OCI-LY7 (cell line): ENCODE measurements at regions not wholly inside any gene's neighbourhood (a gene's known extent, or its start where the extent isn't known, plus 50 kb on each side); places are given as distances from the start of the nearest gene placed in this dataset.
"Not testable (repeated sequence)": the region's sequence is repeated elsewhere in the genome, so short reads cannot be mapped to it uniquely, and the experiment has no call there.

Source experiments
- BruUV-seq: library from RNA; stranded (reverse); fragments of 400-500 nt; replicated peaks from 2 replicates; lab custom pipeline; 2021; lab: Mats Ljungman, UMichigan
- CTCF ChIA-PET: fragments of 300-600 bp; sonication (Branson Sonifier 250); formaldehyde crosslinking; loops from one replicate; lab custom pipeline; 2022; ENCODE audit warnings: antibody characterized with exemption; ENCODE audit not compliant: unreplicated experiment; lab: Charles Lee
- POLR2A ChIA-PET: fragments of 300-600 bp; sonication (Branson Sonifier 250); formaldehyde crosslinking; loops from one replicate; lab custom pipeline; 2022; ENCODE audit warnings: antibody characterized with exemption; lab: Charles Lee
- DNase-seq: peaks from one replicate; pipeline ENCODE4 v3.0.0-alpha.2; 2015; ENCODE audit warnings: low spot score
- H2AFZ ChIP-seq: fragments of 200-600 bp; sonication (generic), shearing (Covaris generic); 2 replicates; pipeline ENCODE4 v1.6.1; 2014; ENCODE audit warnings: mild to moderate bottlenecking, antibody characterized with exemption, low read length, moderate library complexity
- H3K27ac ChIP-seq: fragments of 200-600 bp; sonication (generic); 2 replicates; pipeline ENCODE4 v1.5.1; 2014; ENCODE audit warnings: mixed run types, low read depth, mild to moderate bottlenecking, moderate library complexity, low read length, inconsistent platforms; ENCODE audit not compliant: poor library complexity, severe bottlenecking
- H3K36me3 ChIP-seq: fragments of 200-600 bp; sonication (generic); 2 replicates; pipeline ENCODE4 v1.6.1; 2014; ENCODE audit warnings: mild to moderate bottlenecking, antibody characterized with exemption, low read length, moderate library complexity, mixed read lengths; ENCODE audit not compliant: insufficient read depth
- H3K4me1 ChIP-seq: fragments of 200-600 bp; sonication (generic); 2 replicates; pipeline ENCODE4 v1.5.1; 2014; ENCODE audit warnings: mild to moderate bottlenecking, low read length; ENCODE audit not compliant: insufficient read depth, poor library complexity, severe bottlenecking
- H3K4me2 ChIP-seq: fragments of 200-600 bp; sonication (generic); 2 replicates; pipeline ENCODE4 v1.6.1; 2014; ENCODE audit warnings: mild to moderate bottlenecking, low read length
- H3K4me3 ChIP-seq: fragments of 200-600 bp; sonication (generic); 2 replicates; pipeline ENCODE4 v1.5.1; 2014; ENCODE audit warnings: mild to moderate bottlenecking, low read depth, low read length; ENCODE audit not compliant: poor library complexity, severe bottlenecking
- H3K79me2 ChIP-seq: fragments of 200-600 bp; sonication (generic); 2 replicates; pipeline ENCODE4 v1.6.1; 2016; ENCODE audit warnings: low read depth, mild to moderate bottlenecking, low read length, moderate library complexity, mixed read lengths; ENCODE audit not compliant: insufficient read depth
- H3K9me2 ChIP-seq: fragments of 200-600 bp; sonication (generic); 2 replicates; pipeline ENCODE4 v1.6.1; 2016; ENCODE audit warnings: mild to moderate bottlenecking, low read length, mixed read lengths; ENCODE audit not compliant: insufficient read depth
- H3K9me3 ChIP-seq: fragments of 200-600 bp; sonication (generic); 2 replicates; pipeline ENCODE4 v1.6.1; 2014; ENCODE audit warnings: mild to moderate bottlenecking, mixed run types, low read length, mixed read lengths
- H4K20me1 ChIP-seq: fragments of 200-600 bp; sonication (generic); 2 replicates; pipeline ENCODE4 v1.6.1; 2014; ENCODE audit warnings: mild to moderate bottlenecking, antibody characterized with exemption, low read length, moderate library complexity, mixed read lengths; ENCODE audit not compliant: insufficient read depth
- EZH2phosphoT487 ChIP-seq: fragments of 200-600 bp; sonication (generic); IDR thresholded peaks from 2 replicates; pipeline ENCODE4 v1.6.1; 2018; ENCODE audit warnings: low read depth, borderline replicate concordance, mild to moderate bottlenecking, mixed run types, antibody characterized with exemption, low read length, moderate library complexity, mixed read lengths
- intact Hi-C: fragments of 100-400 bp; cut with micrococcal nuclease; formaldehyde crosslinking; loops from one replicate; pipeline ENCODE4 v1.10.0; 2022; ENCODE audit not compliant: unreplicated experiment
- TF ChIP-seq, protein P1 (sequence below): fragments of 200-600 bp; sonication (generic); conservative IDR thresholded peaks from 2 replicates; pipeline ENCODE4 v1.5.1; 2014; ENCODE audit warnings: mild to moderate bottlenecking, antibody characterized with exemption, low read length, moderate library complexity, mixed read lengths

DNA sequence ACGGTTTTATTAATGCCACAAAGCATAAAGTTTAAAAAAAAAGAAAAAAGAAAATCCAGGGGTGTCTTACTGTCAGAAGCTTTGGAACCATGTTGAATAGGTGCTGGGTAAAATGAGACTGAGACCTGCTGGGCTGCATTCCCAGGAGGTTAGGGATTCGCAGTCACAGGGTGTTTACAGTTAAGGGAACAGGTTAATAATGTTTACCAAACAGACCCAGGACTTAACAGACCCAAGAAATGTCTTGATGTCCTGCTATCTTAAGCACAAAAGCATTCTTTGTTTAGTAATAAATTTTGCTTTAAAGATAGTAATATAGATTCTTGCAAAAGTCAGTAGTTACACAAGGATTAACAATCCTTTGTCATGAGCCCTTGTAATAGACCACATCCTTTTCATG lies 54.7 kb downstream of the OLFML3 start:
- POLR2A ChIA-PET, result no interaction called here
- intact Hi-C loops, result no loop called here
- Histone ChIP-seq H3K9me3 (no peaks in the 10 kb centered on the region), H3K36me3 (no peaks in the 10 kb centered on the region), H3K4me2 (no peak overlapping the region), H3K4me3 (no peak overlapping the region), H4K20me1 (no peaks in the 10 kb centered on the region), H3K4me1 (no peaks in the 10 kb centered on the region), H3K9me2 (no peaks in the 10 kb centered on the region), H2AFZ (no peak overlapping the region), H3K27ac (no peak overlapping the region), H3K79me2 (no peaks in the 10 kb centered on the region)
- BruUV-seq, result no TSS peak
- TF ChIP-seq, protein P1, sequence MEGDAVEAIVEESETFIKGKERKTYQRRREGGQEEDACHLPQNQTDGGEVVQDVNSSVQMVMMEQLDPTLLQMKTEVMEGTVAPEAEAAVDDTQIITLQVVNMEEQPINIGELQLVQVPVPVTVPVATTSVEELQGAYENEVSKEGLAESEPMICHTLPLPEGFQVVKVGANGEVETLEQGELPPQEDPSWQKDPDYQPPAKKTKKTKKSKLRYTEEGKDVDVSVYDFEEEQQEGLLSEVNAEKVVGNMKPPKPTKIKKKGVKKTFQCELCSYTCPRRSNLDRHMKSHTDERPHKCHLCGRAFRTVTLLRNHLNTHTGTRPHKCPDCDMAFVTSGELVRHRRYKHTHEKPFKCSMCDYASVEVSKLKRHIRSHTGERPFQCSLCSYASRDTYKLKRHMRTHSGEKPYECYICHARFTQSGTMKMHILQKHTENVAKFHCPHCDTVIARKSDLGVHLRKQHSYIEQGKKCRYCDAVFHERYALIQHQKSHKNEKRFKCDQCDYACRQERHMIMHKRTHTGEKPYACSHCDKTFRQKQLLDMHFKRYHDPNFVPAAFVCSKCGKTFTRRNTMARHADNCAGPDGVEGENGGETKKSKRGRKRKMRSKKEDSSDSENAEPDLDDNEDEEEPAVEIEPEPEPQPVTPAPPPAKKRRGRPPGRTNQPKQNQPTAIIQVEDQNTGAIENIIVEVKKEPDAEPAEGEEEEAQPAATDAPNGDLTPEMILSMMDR, result no peak
- TF ChIP-seq EZH2phosphoT487, result no peak
- CTCF ChIA-PET, result no interaction called here
- DNase-seq, result no peak

DNA sequence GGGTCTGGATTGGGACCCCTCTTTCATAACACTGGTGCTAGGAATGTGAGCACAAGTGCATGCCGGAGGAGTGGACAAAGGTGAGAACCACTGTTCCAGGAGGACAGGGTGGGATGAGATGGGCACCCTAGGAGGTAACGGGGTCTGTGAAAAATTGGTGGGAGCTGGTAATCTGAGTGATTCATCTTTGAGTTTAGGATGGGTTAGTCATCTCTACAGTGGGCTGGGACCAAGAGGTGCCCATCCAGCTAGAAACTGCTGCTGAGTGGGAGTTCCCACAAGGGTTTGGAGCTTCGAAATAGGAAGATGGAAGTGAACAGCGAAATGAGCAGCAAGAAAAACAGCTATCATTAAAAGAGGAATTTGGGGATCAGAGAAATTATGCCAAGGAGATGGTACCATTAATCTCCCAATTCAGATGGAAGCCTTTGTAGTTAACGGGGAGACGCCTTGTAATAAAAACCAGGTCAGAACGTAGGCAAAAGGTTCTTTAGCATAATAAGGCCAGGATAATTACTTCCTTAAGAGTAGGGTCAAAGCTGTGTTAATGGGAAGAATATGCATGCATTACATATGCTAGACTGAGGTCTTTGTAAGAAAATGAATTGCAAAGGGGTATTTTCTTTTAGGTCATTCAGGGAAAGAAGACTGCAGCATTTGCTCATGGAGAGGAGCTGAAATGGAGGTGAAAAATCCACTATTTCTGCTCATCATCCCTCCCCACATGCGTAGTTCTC lies 55.5 kb downstream of the OLFML3 start:
- H3K36me3 ChIP-seq, result no peaks in the 10 kb centered on the region
- no peaks in the 10 kb centered on the region for H3K79me2 ChIP-seq
- CTCF ChIA-PET, result interaction anchor here (0.6 kb wide), 1 partner anchor 104 kb away, joined by 5 read pairs; no protein-coding TSS in a partner anchor
- POLR2A ChIA-PET, result interaction anchor here (0.5 to 0.8 kb wide), 4 partner anchors 25 to 378 kb away, joined by 3 read pairs; no protein-coding TSS in a partner anchor
- DNase-seq, result no peak
- H3K27ac ChIP-seq, result no peak overlapping the region
- no peaks in the 10 kb centered on the region for H3K9me3 ChIP-seq
- H3K9me2 ChIP-seq, result no peaks in the 10 kb centered on the region
- H4K20me1 ChIP-seq, result no peaks in the 10 kb centered on the region
- no peak overlapping the region for H3K4me2 ChIP-seq
- H3K4me1 ChIP-seq, result no peaks in the 10 kb centered on the region
- no peak overlapping the region for H2AFZ ChIP-seq
- no TSS peak for BruUV-seq
- TF ChIP-seq, protein P1, result no peak
- no peak for TF ChIP-seq EZH2phosphoT487
- no peak overlapping the region for H3K4me3 ChIP-seq
- intact Hi-C loops, result no loop called here

GRCh38 chr1:114035304-114035700 lies 56.0 kb downstream of the OLFML3 start:
- H3K27ac ChIP-seq, result no peak overlapping the region
- ChIA-PET CTCF (no interaction called here), POLR2A (interaction anchor here (0.5 to 0.8 kb wide), 4 partner anchors 25 to 378 kb away, joined by 3 read pairs; no protein-coding TSS in a partner anchor)
- H2AFZ ChIP-seq, result no peak overlapping the region
- no peaks in the 10 kb centered on the region for H3K9me2 ChIP-seq
- no peaks in the 10 kb centered on the region for H4K20me1 ChIP-seq
- TF ChIP-seq, protein P1, result no peak
- no peak for TF ChIP-seq EZH2phosphoT487
- H3K9me3 ChIP-seq, result no peaks in the 10 kb centered on the region
- H3K36me3 ChIP-seq, result no peaks in the 10 kb centered on the region
- BruUV-seq, result no TSS peak
- no peaks in the 10 kb centered on the region for H3K79me2 ChIP-seq
- H3K4me3 ChIP-seq, result no peak overlapping the region
- H3K4me2 ChIP-seq, result no peak overlapping the region
- intact Hi-C loops, result no loop called here
- no peaks in the 10 kb centered on the region for H3K4me1 ChIP-seq
- DNase-seq, result no peak

DNA sequence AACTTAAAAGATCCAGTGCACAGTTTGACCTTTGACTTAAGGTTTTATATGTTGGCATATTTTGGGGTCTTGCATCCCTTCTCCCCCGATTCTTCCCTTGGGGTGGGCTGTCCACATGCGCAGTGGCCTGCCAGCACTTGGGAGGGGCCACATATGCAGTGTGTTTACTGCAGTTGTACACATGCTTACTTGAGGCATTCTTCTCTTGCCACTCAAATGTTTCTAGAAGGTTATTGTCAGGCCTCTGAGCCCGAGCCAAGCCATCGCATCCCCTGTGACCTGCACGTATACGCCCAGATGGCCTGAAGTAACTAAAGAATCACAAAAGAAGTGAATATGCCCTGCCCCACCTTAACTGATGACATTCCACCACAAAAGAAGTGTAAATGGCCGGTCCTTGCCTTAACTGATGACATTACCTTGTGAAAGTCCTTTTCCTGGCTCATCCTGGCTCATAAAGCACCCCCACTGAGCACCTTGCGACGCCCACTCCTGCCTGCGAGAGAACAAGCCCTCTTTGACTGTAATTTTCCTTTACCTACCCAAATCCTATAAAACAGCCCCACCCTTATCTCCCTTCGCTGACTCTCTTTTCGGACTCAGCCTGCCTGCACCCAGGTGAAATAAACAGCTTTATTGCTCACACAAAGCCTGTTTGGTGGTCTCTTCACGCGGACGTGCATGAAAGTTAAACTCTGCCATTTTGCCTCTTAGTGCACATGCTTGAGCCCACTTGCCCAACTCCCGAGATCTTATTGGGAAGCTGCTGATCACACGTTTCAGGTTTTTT lies 57.8 kb downstream of the OLFML3 start:
- CTCF ChIA-PET, H3K4me1 ChIP-seq, BruUV-seq: not testable (repeated sequence)

More for the DNA sequence above, 57.8 kb downstream of the OLFML3 start:
- H4K20me1 ChIP-seq, H3K36me3 ChIP-seq, H2AFZ ChIP-seq, H3K4me3 ChIP-seq, H3K9me2 ChIP-seq, H3K9me3 ChIP-seq, intact Hi-C loops, DNase-seq, H3K27ac ChIP-seq, H3K79me2 ChIP-seq, H3K4me2 ChIP-seq: not testable (repeated sequence)
- POLR2A ChIA-PET, result interaction anchor here (0.5 kb wide), 1 partner anchor 66 kb away, joined by 3 read pairs; no protein-coding TSS in a partner anchor
